ENCODE measurements at regions not wholly inside any gene's neighbourhood (a gene's known extent, or its start where the extent isn't known, plus 50 kb on each side); places are given as distances from the start of the nearest gene placed in this dataset.

GRCh38 chr15:93515256-93516051, 426.4 kb upstream of the RGMA start:
- DNase-seq (ENCODE audit: low spot score in 2 of 2) (no peak), FAIRE-seq (no peak)

- FAIRE-seq (no peak), DNase-seq (ENCODE audit: low spot score in 2 of 2) (no peak)
Observed at GRCh38 chr15:93506646-93507045, 417.6 kb upstream of the RGMA start.

GRCh38 chr15:93505506-93505905, 416.5 kb upstream of the RGMA start:
- no peak for FAIRE-seq
- no peak for DNase-seq (ENCODE audit: low spot score in 2 of 2)

DNA sequence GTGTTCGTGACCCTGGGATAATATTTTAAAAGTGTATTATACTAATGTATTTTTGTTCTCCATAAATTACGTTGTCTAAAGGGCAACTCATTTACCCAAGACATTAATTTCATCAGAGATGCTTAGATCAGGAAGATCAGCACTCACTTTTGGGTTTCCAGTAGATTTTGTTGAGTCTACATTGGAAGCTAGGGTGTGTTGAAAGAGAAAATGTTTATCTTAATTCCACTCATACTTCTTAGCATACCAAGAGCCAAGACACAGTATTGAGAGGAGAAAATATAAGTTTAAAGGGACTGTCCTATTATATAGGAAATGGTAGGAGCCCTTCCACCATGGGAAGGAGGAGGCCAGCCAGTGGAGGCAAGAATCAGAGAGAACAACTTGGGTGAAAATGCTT, 412.9 kb upstream of the RGMA start:
- DNase-seq (ENCODE audit: low spot score in 2 of 2) (no peak), FAIRE-seq (no peak)

DNA sequence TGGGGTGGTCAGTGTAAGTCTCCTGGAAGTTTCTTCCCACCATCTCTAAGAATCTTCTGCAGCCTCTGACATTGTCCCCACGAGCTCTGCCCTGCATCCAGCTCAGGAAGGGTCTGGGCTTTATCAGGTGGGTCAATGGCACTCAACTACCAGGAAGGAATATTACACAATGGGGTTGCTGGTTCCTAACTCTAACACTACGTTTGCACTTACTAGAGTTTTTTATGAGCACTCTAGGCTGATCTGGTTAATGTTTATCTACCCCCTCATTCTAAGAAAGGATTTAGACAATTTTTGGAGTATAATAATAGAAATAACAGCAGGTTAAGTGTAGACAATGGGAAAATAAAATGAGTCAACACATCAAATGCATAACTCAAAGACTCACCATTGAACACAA, 411.1 kb upstream of the RGMA start:
- no peak for DNase-seq (ENCODE audit: low spot score in 2 of 2)
- no peak for FAIRE-seq

DNA sequence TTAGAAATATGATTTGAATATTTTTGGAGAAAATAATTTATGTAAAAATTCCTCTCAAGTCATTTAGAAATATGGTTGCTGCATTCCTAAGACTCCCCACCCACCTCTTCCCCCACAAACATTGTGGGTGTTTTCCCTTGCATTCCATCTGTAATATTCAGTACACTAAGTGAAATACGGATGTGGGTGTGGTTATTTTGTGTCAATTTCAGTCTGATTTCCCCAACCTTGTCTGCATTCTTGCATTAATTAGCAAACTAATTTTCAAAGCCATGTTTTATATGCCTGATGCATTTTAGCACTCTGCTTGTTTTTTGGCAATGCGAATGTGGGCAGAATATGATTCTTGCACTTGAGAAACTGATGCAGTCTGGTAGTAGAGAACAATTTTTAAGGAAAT, 408.3 kb upstream of the RGMA start:
- no peak for FAIRE-seq
- no peak for DNase-seq (ENCODE audit: low spot score in 2 of 2)

GRCh38 chr15:93496888-93497287, 407.9 kb upstream of the RGMA start:
- FAIRE-seq (no peak), DNase-seq (ENCODE audit: low spot score in 2 of 2) (no peak)

DNA sequence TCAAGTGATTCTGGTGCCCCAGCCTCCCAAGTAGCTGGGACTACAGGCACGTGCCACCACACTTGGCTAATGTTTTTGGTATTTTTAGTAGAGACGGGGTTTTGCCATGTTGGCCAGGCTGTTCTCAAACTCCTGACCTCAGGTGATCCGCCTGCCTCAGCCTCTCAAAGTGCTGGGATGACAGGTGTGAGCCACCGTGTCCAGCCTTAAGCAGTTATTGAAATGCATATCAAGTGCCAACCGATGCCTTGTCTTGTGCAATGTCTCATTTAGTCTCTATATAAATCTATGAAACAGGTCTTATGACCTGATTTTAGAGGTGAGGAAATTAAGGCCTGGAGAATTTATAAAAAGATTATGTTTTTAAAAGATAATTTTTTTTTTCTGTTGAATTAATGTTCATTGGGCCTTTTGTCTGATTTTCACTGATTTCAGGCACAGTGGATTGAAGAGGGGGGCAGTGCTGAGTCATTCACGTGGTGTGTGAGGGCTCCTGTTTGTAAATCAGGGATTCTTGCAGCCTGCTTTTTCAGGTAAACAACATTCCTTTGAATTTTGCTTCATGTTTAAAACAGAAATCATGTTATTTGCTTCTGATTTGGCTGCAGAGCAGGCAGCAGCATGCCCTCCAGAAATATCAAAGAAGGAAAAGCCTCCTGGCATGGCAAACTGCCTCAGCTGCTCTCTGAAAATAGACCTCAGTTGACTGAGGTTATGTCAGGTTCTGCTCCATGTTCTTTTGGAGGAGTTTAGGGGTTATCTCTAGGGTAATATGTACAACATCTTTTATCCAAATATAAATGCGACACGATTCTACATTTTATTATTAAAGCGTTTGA, 407.0 kb upstream of the RGMA start:
- DNase-seq (ENCODE audit: low spot score in 2 of 2), result no peak
- FAIRE-seq, result no peak

- FAIRE-seq, result no peak
- no peak for DNase-seq (ENCODE audit: low spot score in 2 of 2)
Observed at GRCh38 chr15:93493172-93493571, 404.2 kb upstream of the RGMA start.

- DNase-seq (ENCODE audit: low spot score in 2 of 2) (no peak), FAIRE-seq (no peak)
Observed at GRCh38 chr15:93491291-93491690, 402.3 kb upstream of the RGMA start.

DNA sequence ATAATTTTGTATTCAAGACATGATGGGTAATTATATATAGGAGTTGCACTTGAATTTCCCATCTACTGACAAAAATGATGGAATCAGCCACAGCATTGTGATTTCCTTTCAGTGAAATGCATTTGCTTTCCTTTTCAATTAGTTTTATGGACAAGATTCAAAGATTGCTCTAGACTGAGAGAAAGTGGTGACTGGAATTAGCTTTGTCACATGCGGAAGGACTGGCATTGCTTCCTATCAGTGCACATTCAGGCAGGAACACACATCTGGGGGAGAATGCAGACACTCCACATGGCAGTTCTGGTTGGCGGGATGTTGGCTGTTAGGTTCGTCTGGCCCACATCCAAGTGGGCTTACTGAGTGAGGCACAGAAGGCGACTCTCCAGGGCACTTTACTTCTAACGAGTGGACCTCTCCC, 399.3 kb upstream of the RGMA start:
- DNase-seq (ENCODE audit: low spot score in 2 of 2) (no peak), FAIRE-seq (no peak)

GRCh38 chr15:93486407-93487117, 397.6 kb upstream of the RGMA start:
- DNase-seq (ENCODE audit: low spot score in 2 of 2) (no peak), FAIRE-seq (no peak)

- DNase-seq (ENCODE audit: low spot score in 2 of 2), result no peak
- FAIRE-seq, result no peak
Observed at GRCh38 chr15:93485438-93486327, 396.7 kb upstream of the RGMA start.

DNA sequence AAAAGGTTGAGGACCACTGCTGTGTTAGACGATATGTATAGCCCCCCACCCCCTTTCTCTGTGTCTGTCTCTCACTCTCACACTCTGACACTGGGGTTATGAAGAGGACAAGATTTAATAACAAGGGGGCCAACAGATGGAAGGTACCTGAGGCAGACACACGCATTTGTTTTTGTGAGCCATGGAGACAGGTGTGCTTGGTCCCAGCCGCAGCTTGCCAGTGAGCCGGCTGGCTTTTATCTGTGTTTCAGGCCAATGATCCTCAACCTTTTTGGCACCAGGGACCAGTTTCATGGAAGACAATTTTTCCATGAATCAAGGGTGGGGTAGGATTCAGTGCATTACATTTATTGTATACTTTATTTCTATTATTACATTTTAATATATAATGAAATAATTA, 394.9 kb upstream of the RGMA start:
- DNase-seq (ENCODE audit: low spot score in 2 of 2), result no peak
- FAIRE-seq, result no peak

- FAIRE-seq (no peak), DNase-seq (ENCODE audit: low spot score in 2 of 2) (no peak)
Observed at GRCh38 chr15:93482731-93483130, 393.7 kb upstream of the RGMA start.

GRCh38 chr15:93479715-93480114, 390.7 kb upstream of the RGMA start:
- FAIRE-seq, result no peak
- DNase-seq (ENCODE audit: low spot score in 2 of 2), result no peak

- FAIRE-seq (no peak), DNase-seq (ENCODE audit: low spot score in 2 of 2) (no peak)
Observed at GRCh38 chr15:93478947-93479346, 389.9 kb upstream of the RGMA start.

DNA sequence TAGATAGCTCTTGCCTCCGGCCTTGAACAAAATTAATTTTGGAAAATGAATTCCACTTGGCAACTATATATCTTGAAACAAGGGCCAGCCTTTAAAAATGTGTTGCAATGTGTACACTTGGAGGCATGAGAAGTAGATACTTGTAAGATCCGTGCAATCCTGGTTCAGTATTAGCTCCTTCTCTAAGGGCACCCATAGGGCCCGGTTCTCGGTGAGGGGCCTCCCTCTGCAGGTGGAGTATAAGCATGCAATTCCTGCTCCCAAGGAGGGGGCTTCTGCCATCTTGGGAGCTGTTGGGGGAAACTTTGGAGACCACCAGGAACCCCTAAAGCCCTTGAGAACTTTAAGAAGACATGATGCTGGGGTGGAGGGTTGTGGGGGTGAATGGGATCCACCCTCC, 388.7 kb upstream of the RGMA start:
- DNase-seq (ENCODE audit: low spot score in 2 of 2) (no peak), FAIRE-seq (no peak)

DNA sequence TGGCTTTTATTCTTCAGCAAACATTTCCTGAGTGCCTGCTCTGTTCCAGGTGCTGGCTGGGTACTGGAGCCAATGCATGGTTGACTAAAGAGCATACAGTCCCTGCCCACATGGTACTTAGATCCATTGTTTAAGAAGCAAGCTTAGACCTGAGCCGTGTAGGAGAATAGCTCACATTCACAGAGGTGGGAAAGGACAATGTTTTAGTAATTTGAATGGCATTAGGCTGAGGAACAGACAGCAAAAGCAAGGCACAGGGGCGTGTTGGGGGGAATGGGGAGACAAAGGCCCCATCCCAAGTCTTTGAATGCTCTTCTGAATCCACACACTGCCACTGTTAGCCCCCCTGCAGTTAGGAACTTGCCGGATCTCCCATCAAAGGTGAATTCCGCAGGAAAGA, 388.2 kb upstream of the RGMA start:
- FAIRE-seq, result no peak
- DNase-seq (ENCODE audit: low spot score in 2 of 2), result no peak

DNA sequence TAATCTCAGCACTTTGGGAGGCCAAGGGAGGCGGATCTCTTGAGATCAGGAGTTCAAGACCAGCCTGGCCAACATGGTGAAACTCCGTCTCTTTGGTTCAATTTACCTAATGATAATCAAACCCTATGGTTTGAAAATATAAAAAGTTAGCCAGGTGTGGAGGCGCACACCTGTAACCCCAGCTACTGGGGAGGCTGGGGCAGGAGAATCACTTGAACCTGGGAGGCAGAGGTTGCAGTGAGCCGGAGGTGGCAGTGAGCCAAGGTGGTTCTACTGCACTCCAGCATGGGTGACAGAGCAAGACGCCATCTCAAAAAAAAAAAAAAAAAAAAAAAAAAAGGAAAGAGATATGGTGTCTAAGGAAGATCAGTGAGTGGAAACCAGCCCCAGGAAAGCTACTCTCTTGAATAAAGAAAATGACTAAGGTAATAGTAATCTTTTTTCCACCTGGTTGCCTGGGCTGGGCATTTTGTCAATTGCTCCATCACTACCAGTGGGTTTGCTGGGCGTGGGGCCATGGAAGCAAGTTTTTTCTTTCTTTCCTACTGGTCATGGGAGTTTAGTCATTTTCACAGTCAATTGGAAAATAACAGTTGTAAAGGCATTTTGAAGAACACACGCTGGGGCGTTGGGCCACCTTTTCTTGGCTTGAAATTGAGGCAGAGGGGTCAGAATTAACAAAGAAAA, 387.6 kb upstream of the RGMA start:
- DNase-seq (ENCODE audit: low spot score in 2 of 2) (no peak), FAIRE-seq (no peak)
